K562 (cell line): ENCODE measurements at regions not wholly inside any gene's neighbourhood (a gene's known extent, or its start where the extent isn't known, plus 50 kb on each side); places are given as distances from the start of the nearest gene placed in this dataset.

Experiments used
- CREB1 ChIP-seq, 2 experiments: sonication (generic) in 1 of 2; formaldehyde crosslinking in 1 of 2; IDR thresholded peaks; 2 replicates each; pipeline versions ENCODE4 v1.6.1 to v1.8.0; 2012 to 2022; ENCODE audit warnings: inconsistent platforms in 1 of 2, mild to moderate bottlenecking in 1 of 2, missing genetic modification reagents in 1 of 2, moderate library complexity in 1 of 2
- POLR2AphosphoS5 ChIP-seq: IDR thresholded peaks from 2 replicates; pipeline ENCODE4 v1.6.1; 2011; ENCODE audit warnings: mild to moderate bottlenecking, low read depth, low read length, moderate library complexity; ENCODE audit not compliant: control insufficient read depth, insufficient read depth
- TF ChIP-seq, protein P1 (sequence below): sonication (generic); formaldehyde crosslinking; IDR thresholded peaks from 2 replicates; pipeline ENCODE4 v1.9.0; 2022; ENCODE audit warnings: mild to moderate bottlenecking, missing genetic modification reagents

DNA sequence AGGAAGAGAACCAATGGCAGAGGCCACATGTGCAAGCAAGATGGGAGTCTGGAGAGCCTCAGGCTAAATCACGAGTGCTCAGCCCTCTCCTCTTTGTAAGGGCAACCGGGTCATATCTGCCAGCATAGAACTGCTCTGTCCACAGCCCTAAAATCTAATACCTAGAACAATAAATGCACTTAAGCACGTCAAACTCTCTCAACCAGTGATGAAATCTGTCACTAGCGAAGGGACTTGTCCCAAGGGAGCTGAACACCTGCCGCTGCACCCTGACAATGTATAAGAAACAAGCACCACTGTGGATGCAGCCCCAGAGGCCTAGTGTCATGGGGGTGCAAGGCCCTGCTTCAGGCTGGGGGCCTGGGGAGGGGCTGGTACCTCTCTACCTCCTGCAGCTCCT lies 82.5 kb downstream of the PRL start:
- TF ChIP-seq CREB1 (IDR thresholded peaks at IDR 0.05) = no peak
- TF ChIP-seq CREB1 (CRISPR knock-in tag; IDR thresholded peaks at IDR 0.05) = no peak
- TF ChIP-seq, protein P1, sequence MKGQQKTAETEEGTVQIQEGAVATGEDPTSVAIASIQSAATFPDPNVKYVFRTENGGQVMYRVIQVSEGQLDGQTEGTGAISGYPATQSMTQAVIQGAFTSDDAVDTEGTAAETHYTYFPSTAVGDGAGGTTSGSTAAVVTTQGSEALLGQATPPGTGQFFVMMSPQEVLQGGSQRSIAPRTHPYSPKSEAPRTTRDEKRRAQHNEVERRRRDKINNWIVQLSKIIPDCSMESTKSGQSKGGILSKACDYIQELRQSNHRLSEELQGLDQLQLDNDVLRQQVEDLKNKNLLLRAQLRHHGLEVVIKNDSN = no peak
- TF ChIP-seq POLR2AphosphoS5 = no peak
